Osteoblast (primary cell): ENCODE measurements at regions not wholly inside any gene's neighbourhood (a gene's known extent, or its start where the extent isn't known, plus 50 kb on each side); places are given as distances from the start of the nearest gene placed in this dataset.
"Not testable (repeated sequence)": the region's sequence is repeated elsewhere in the genome, so short reads cannot be mapped to it uniquely, and the experiment has no call there.

Experiments
- DNase-seq: peaks from one replicate; pipeline ENCODE4 v3.0.0; 2011; ENCODE audit warnings: low spot score, mixed read lengths; ENCODE audit not compliant: insufficient read length; ENCODE audit errors: missing footprints
- H2AFZ ChIP-seq: 2 replicates; pipeline ENCODE4 v1.6.0; 2011; ENCODE audit warnings: mild to moderate bottlenecking, low read length
- H3K27ac ChIP-seq: 2 replicates; pipeline ENCODE4 v1.5.1; 2011; ENCODE audit warnings: mild to moderate bottlenecking, low read depth, low read length, moderate library complexity
- H3K27me3 ChIP-seq: 2 replicates; pipeline ENCODE4 v1.6.0; 2012; ENCODE audit warnings: mild to moderate bottlenecking, control low read depth, inconsistent platforms, low read length, moderate library complexity; ENCODE audit not compliant: insufficient read depth
- H3K36me3 ChIP-seq: 2 replicates; pipeline ENCODE4 v1.5.1; 2011; ENCODE audit warnings: mild to moderate bottlenecking, low read length, control low read depth, moderate library complexity; ENCODE audit not compliant: insufficient read depth
- H3K4me1 ChIP-seq: 2 replicates; pipeline ENCODE4 v1.5.1; 2011; ENCODE audit warnings: mild to moderate bottlenecking, low read length, control low read depth, moderate library complexity; ENCODE audit not compliant: insufficient read depth
- H3K4me2 ChIP-seq: 2 replicates; pipeline ENCODE4 v1.6.0; 2011; ENCODE audit warnings: mild to moderate bottlenecking, low read length; ENCODE audit not compliant: insufficient read depth
- H3K4me3 ChIP-seq: fragments of 200-600 bp; sonication (generic); 3 replicates; pipeline ENCODE4 v1.5.1; 2012; ENCODE audit warnings: mild to moderate bottlenecking, low read length, inconsistent platforms; ENCODE audit not compliant: insufficient read depth
- H3K79me2 ChIP-seq: 2 replicates; pipeline ENCODE4 v1.6.0; 2012; ENCODE audit warnings: mild to moderate bottlenecking, low read length, control low read depth, inconsistent platforms; ENCODE audit not compliant: insufficient read depth
- H3K9me3 ChIP-seq: 2 replicates; pipeline ENCODE4 v1.5.1; 2011; ENCODE audit warnings: low read depth, low read length, control low read depth
- H4K20me1 ChIP-seq: 2 replicates; pipeline ENCODE4 v1.6.0; 2012; ENCODE audit warnings: mild to moderate bottlenecking, low read length, control low read depth; ENCODE audit not compliant: insufficient read depth
- TF ChIP-seq, protein P1 (sequence below): IDR thresholded peaks from 2 replicates; pipeline ENCODE4 v1.5.1; 2011; ENCODE audit warnings: mild to moderate bottlenecking, low read depth, low read length, moderate library complexity; ENCODE audit errors: extremely low read depth

DNA sequence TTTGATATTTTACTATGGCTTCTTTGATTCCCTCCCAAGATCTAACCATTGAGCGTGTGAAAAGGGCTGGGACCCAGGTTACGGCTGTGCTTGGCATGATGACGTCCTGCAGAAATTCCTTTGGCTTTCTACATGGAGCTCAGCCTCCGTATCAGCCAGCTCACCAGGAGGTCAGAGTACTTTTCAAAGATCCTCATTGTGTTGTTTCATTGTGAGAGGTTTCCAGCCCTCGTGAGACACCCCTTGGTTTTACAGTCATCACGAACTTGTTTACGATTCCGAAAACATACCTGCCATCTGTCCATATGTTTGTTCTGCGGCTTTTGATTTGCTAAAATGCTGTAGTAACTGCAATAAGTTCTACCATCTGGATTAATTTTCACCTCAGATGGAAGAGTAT, 453.1 kb downstream of the TMEM121 start:
- Histone ChIP-seq H3K27me3 (no peaks in the 10 kb centered on the region), H3K4me3 (no peak overlapping the region), H3K9me3 (no peaks in the 10 kb centered on the region), H3K27ac (peak overlapping the region; percentile 72), H4K20me1 (no peaks in the 10 kb centered on the region), H3K79me2 (no peaks in the 10 kb centered on the region), H3K4me2 (no peak overlapping the region), H3K36me3 (no peaks in the 10 kb centered on the region), H2AFZ (no peak overlapping the region), H3K4me1 (peaks cover 19% of the 10 kb centered on the region)
- no peak for DNase-seq
- TF ChIP-seq, protein P1, sequence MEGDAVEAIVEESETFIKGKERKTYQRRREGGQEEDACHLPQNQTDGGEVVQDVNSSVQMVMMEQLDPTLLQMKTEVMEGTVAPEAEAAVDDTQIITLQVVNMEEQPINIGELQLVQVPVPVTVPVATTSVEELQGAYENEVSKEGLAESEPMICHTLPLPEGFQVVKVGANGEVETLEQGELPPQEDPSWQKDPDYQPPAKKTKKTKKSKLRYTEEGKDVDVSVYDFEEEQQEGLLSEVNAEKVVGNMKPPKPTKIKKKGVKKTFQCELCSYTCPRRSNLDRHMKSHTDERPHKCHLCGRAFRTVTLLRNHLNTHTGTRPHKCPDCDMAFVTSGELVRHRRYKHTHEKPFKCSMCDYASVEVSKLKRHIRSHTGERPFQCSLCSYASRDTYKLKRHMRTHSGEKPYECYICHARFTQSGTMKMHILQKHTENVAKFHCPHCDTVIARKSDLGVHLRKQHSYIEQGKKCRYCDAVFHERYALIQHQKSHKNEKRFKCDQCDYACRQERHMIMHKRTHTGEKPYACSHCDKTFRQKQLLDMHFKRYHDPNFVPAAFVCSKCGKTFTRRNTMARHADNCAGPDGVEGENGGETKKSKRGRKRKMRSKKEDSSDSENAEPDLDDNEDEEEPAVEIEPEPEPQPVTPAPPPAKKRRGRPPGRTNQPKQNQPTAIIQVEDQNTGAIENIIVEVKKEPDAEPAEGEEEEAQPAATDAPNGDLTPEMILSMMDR, result no peak

DNA sequence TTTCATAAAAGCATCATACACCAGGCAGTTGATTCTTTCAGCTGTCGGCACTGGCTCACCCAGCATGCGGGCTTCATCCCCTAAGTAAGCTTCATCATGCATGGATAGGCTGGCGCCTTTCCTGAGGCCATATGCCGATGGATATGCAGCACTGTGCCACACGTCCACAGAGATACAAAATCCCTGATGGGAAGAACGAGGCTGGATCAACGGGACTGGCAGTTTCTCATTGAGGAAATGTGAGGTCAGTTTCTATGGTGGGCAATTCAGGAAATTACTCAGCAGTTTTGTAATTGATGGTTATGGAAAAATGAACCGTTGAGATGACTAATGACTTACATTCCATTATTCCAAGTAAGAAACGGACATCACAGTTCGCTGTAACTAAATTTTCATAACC, 453.8 kb downstream of the TMEM121 start:
- peak; percentile 68 for DNase-seq
- H3K4me1 ChIP-seq, result peaks cover 19% of the 10 kb centered on the region
- peak overlapping the region; percentile 72 for H3K27ac ChIP-seq
- no peaks in the 10 kb centered on the region for H3K36me3 ChIP-seq
- TF ChIP-seq, protein P1, result no peak
- peak overlapping the region; percentile 42 for H3K4me2 ChIP-seq
- no peaks in the 10 kb centered on the region for H3K9me3 ChIP-seq
- no peak overlapping the region for H3K4me3 ChIP-seq
- H4K20me1 ChIP-seq, result no peaks in the 10 kb centered on the region
- H3K27me3 ChIP-seq, result no peaks in the 10 kb centered on the region
- H3K79me2 ChIP-seq, result no peaks in the 10 kb centered on the region
- peak overlapping the region; percentile 65 for H2AFZ ChIP-seq

DNA sequence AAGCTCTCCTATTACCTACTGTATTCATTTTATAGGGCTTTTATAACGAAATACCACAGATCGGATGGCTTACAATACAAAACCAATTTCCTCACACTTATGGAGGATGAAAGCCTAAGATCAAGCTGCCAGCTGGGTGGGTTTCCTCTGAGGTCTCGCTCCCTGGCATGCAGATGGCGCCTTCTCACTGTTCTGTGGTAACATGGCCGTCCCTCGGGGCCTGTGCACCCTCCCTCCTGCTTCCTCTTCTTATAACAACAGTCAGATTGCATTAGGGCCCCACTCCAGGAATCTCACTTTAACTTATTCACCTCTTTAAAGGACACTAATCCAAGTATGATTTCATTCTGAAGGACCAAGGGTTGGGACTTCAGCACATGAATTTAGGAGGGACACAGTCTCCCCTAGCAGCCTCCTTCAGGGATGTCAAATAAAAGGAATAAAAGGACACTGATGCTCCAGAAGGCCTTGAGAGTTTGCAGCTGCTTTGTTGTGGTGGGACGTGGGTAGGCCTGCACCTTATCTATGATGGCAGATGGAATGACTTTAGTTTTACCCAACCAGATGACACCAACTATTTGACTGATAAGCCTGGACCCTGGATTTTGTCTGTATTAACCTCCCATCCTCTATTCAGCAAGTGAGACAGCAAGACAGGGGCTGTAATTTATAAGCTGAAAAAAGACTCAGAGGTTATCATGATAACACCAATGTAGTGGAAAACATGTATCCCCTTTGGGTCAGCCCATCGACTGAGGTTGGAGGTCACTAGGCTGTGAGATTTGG, 455.3 kb downstream of the TMEM121 start:
- H3K79me2 ChIP-seq, DNase-seq, H3K4me2 ChIP-seq, H3K36me3 ChIP-seq, H2AFZ ChIP-seq, H3K9me3 ChIP-seq, H3K27ac ChIP-seq, H4K20me1 ChIP-seq, H3K4me3 ChIP-seq, H3K27me3 ChIP-seq: not testable (repeated sequence)
- peaks cover 19% of the 10 kb centered on the region for H3K4me1 ChIP-seq

DNA sequence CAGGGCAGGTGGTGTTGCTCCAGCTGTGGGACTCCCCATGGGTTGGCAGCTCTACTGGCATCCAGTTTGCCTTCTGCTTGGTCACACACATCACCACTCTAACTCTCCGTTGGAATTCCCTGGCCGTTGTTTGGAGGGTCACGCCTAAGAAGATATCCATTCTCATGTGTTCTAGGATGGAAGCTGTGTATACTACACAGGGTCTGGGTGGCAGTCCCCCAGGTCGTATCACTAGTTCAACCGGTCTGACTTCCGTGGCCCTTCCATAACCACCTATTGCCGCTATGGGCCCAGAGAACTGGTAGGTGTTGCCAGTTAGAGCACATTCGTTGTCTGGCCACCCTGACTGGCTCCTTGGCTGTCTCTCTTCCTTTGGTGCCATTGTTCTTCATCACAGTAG, 456.3 kb downstream of the TMEM121 start:
- Histone ChIP-seq H3K4me3 (no peak overlapping the region), H3K36me3 (no peaks in the 10 kb centered on the region), H4K20me1 (no peaks in the 10 kb centered on the region), H3K27me3 (no peaks in the 10 kb centered on the region), H3K27ac (no peak overlapping the region), H3K9me3 (no peaks in the 10 kb centered on the region), H2AFZ (no peak overlapping the region), H3K79me2 (no peaks in the 10 kb centered on the region), H3K4me1 (peaks cover 19% of the 10 kb centered on the region), H3K4me2 (no peak overlapping the region)
- TF ChIP-seq, protein P1, result no peak
- no peak for DNase-seq
